Heart left ventricle (tissue), 16 donors: ENCODE measurements at regions not wholly inside any gene's neighbourhood (a gene's known extent, or its start where the extent isn't known, plus 50 kb on each side); places are given as distances from the start of the nearest gene placed in this dataset.

Experiments used
- ATAC-seq, 4 donors: fragments of 200-7000 bp; cut with Tn5 transposase; one replicate each; pipeline ENCODE4 v1.9.1; 2020 to 2022; ENCODE audit warnings: moderate library complexity in 4 of 4, mild to moderate bottlenecking in 3 of 4, moderate number of reproducible peaks in 1 of 4
- DNase-seq, 5 donors: peaks; one replicate each; pipeline ENCODE4 v3.0.0-alpha.2; 2020
- H3K27ac ChIP-seq, 12 donors: fragments of 200-600 bp; sonication (generic) in 4 of 12; one replicate each; pipeline versions ENCODE4 v1.5.0 to v1.8.0; 2016 to 2022; ENCODE audit warnings: mild to moderate bottlenecking in 2 of 12
- H3K27me3 ChIP-seq, 9 donors: fragments of 200-600 bp; sonication (generic) in 2 of 9; one replicate each; pipeline versions ENCODE4 v1.5.1 to v1.8.0; 2016 to 2022; ENCODE audit warnings: mild to moderate bottlenecking in 3 of 9
- H3K36me3 ChIP-seq, 9 donors: fragments of 200-600 bp; sonication (generic) in 2 of 9; one replicate each; pipeline versions ENCODE4 v1.5.0 to v1.8.0; 2018 to 2022; ENCODE audit warnings: mild to moderate bottlenecking in 2 of 9
- H3K4me1 ChIP-seq, 12 donors: fragments of 200-600 bp; sonication (generic) in 4 of 12; one replicate each; pipeline versions ENCODE4 v1.5.0 to v1.8.0; 2016 to 2022; ENCODE audit warnings: mild to moderate bottlenecking in 3 of 12
- H3K4me3 ChIP-seq, 12 donors: fragments of 200-600 bp; sonication (generic) in 4 of 12; one replicate each; pipeline versions ENCODE4 v1.5.0 to v1.8.0; 2017 to 2022; ENCODE audit warnings: mild to moderate bottlenecking in 9 of 12, moderate library complexity in 4 of 12
- H3K9me3 ChIP-seq, 12 donors: fragments of 200-600 bp; sonication (generic) in 4 of 12; one replicate each; pipeline versions ENCODE4 v1.5.0 to v1.8.0; 2016 to 2022; ENCODE audit warnings: mild to moderate bottlenecking in 1 of 12
- CTCF ChIP-seq, 12 donors: fragments of 200-600 bp; sonication (generic) in 4 of 12; IDR thresholded peaks; one replicate each; pipeline versions ENCODE4 v1.5.0 to v1.8.0; 2018 to 2022; ENCODE audit warnings: antibody characterized with exemption in 12 of 12, mild to moderate bottlenecking in 5 of 12
- POLR2A ChIP-seq, 2 donors: fragments of 450-650 bp; IDR thresholded peaks; one replicate each; pipeline ENCODE4 v1.6.1; 2017; ENCODE audit warnings: antibody characterized with exemption in 2 of 2, mild to moderate bottlenecking in 2 of 2, moderate library complexity in 2 of 2
- WGBS, 4 donors: extraction: QIAGEN DNeasy Blood & Tissue Kit in 2 of 4; methylation state at CpG; one replicate each; pipeline versions ENCODE4 v1.1.5 to v1.1.7; 2013 to 2018; 5-methylcytosine and 5-hydroxymethylcytosine counted together
- intact Hi-C, 10 donors: fragments of 100-400 bp; cut with DNase I; formaldehyde crosslinking; loops; one replicate each; pipeline versions ENCODE4 v1.11.1 to v1.14.2; 2022
- donor health status: ischemic (EF 13 %, LVEDD 7.1; RV severe dilation, severe dysfunction).
- donor health status: healthy with polysubstance abuse.
- donor health status: DM: no; HTN: yes; CAD: no.
- donor health status: DM: no; HTN: no; CAD: no.
- donor health status: ischemic (EF 25% LVEDD 6.9; RV normal size, moderate dysfunction).
- donor health status: ischemic (EF 25% LVEDD 5.7; RV mildly dilated, moderate dysfunction).
- donor health status: healthy.
- donor health status: DM: yes; HTN: yes; CAD: no.
- donor health status: ischemic (EF 35%, LVEDD 5.7; RV mildly dilated, moderate dysfunction).
- donor health status: nonischemic (EF 11% LVEDD 7.7; RV severe dilation, severe dysfunction).
- donor health status: DM: yes; HTN: yes; CAD: no.
- donor health status: PGD.
- donor health status: ischemic (EF 29% LVEDD 5.4; RV normal size, mild dysfunction).
- donor health status: nonischemic (EF 23%, LVEDD 6.1; RV moderate dilation, normal function).

GRCh38 chr5:28903643-28904042, 1865.3 kb upstream of the CDH9 start:
- Histone ChIP-seq H3K36me3 (no peaks in the 10 kb centered on the region), H3K27me3 (no peaks in the 10 kb centered on the region), H3K9me3 (peaks cover 0 to 10% (median 0%) of the 10 kb centered on the region in 12 donors), H3K4me3 (no peak overlapping the region), H3K4me1 (no peaks in the 10 kb centered on the region), H3K27ac (no peak overlapping the region)
- ATAC-seq (no peak), DNase-seq (no peak)
- intact Hi-C loops: no loop called here
- TF ChIP-seq CTCF (IDR thresholded peaks at IDR 0.05): no peak
- TF ChIP-seq POLR2A (IDR thresholded peaks at IDR 0.05): no peak

GRCh38 chr5:28896949-28897348, 1858.6 kb upstream of the CDH9 start:
- H3K27me3 ChIP-seq: no peaks in the 10 kb centered on the region
- H3K36me3 ChIP-seq: no peaks in the 10 kb centered on the region
- TF ChIP-seq POLR2A (IDR thresholded peaks at IDR 0.05): no peak
- TF ChIP-seq CTCF (IDR thresholded peaks at IDR 0.05): no peak
- no peak overlapping the region for H3K4me3 ChIP-seq
- no peak overlapping the region for H3K27ac ChIP-seq
- no peaks in the 10 kb centered on the region for H3K4me1 ChIP-seq
- intact Hi-C loops: no loop called here
- peaks cover 0 to 19% (median 2%) of the 10 kb centered on the region in 12 donors for H3K9me3 ChIP-seq
- no peak for DNase-seq
- ATAC-seq: no peak

- 91 to 97% (median 93%) methylated on average over 1 of the region's 1 CpG for WGBS, 4 donors
- Histone ChIP-seq H3K36me3 (no peaks in the 10 kb centered on the region), H3K27me3 (no peaks in the 10 kb centered on the region), H3K4me1 (no peaks in the 10 kb centered on the region), H3K4me3 (no peak overlapping the region), H3K9me3 (peaks cover 0 to 31% (median 7%) of the 10 kb centered on the region in 12 donors), H3K27ac (no peak overlapping the region)
- intact Hi-C loops: no loop called here
- no peak for DNase-seq
- TF ChIP-seq CTCF (IDR thresholded peaks at IDR 0.05) (no peak), POLR2A (IDR thresholded peaks at IDR 0.05) (no peak)
- no peak for ATAC-seq
Measured at GRCh38 chr5:28880936-28881335, 1842.5 kb upstream of the CDH9 start.

GRCh38 chr5:28877050-28877449, 1838.7 kb upstream of the CDH9 start:
- no peak for ATAC-seq
- no peak overlapping the region for H3K4me3 ChIP-seq
- H3K36me3 ChIP-seq: no peaks in the 10 kb centered on the region
- no peak overlapping the region for H3K27ac ChIP-seq
- no peaks in the 10 kb centered on the region for H3K4me1 ChIP-seq
- H3K27me3 ChIP-seq: no peaks in the 10 kb centered on the region
- TF ChIP-seq CTCF (IDR thresholded peaks at IDR 0.05) (no peak), POLR2A (IDR thresholded peaks at IDR 0.05) (no peak)
- H3K9me3 ChIP-seq: peaks cover 0 to 20% (median 0%) of the 10 kb centered on the region in 12 donors
- no peak for DNase-seq
- intact Hi-C loops: no loop called here
